ENCODE measurements at regions not wholly inside any gene's neighbourhood (a gene's known extent, or its start where the extent isn't known, plus 50 kb on each side); places are given as distances from the start of the nearest gene placed in this dataset.

DNA sequence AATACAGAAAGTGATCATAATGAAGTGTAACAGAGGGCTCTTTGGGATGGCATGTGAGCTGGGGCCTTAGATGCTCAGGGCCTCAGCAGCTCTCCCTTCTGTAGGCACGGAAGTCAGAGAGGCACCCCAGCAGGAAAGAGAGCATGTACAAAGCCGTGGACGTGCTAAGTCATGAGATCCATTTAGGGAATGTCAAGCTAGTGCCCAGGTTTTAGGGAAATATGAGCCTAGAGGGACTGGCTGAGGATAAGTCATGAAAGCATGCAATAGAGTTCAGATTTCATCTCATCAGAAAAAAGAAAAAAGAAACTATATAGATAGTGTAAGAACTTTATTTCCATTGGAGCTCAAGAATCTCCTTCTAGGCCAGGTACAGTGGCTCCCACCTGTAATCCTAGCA lies 379.5 kb upstream of the KLF4 start:
- no peak overlapping the region for H3K27ac ChIP-seq
- DNase-seq (ENCODE audit: low read depth, low spot score) = no peak

GRCh38 chr9:107868186-107868585 lies 378.6 kb upstream of the KLF4 start:
- H3K27ac ChIP-seq = no peak overlapping the region
- no peak for DNase-seq (ENCODE audit: low read depth, low spot score)

DNA sequence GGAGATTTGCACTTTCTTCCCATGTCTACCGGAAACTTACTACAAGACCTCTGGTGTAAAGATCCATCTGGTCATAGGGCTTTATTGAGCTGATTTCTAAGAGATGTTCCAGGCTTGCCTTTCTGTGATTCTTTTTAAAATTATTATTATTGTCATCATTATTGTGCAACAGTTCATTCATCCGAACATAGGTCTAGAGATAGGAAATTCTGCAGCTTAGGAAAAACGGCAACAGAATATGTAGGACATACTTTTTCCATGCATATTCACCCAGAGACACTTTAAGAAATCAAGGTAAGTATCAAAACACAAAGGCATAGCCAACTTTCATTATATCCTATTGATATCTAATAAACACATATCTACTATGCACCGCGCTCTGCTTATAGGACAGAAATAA lies 378.2 kb upstream of the KLF4 start:
- no peak overlapping the region for H3K27ac ChIP-seq
- DNase-seq (ENCODE audit: low read depth, low spot score) = no peak

DNA sequence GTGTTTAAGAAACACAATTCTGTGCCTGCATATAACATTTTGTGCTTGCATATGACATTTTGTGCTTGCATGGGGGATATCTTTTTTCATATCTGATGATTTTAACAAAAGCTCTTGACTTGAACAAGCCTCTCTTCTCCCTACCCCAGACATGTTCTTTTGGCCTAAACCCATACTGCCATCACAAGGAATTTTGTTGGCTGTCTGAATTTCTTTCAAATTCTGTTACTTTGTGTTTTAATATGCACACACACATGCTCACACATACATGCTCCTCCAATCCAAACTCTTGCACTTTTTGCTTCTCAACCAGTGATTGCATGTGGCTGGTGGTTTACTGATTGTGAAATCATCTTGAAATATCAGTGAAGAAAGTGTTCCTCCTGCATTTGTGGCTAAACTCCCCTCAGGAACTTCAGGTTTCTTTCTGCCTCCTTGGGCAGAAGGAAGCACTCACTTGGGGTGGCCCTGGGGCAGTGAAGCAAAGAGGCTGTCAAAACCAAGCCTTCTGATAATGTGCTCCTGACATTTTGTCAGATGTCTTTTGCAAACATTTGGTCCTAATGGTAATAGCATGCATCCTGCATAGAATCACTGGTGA lies 377.2 kb upstream of the KLF4 start:
- no peak overlapping the region for H3K27ac ChIP-seq
- DNase-seq (ENCODE audit: low read depth, low spot score) = no peak

GRCh38 chr9:107863396-107863795 lies 373.8 kb upstream of the KLF4 start:
- no peak for DNase-seq (ENCODE audit: low read depth, low spot score)
- no peak overlapping the region for H3K27ac ChIP-seq

DNA sequence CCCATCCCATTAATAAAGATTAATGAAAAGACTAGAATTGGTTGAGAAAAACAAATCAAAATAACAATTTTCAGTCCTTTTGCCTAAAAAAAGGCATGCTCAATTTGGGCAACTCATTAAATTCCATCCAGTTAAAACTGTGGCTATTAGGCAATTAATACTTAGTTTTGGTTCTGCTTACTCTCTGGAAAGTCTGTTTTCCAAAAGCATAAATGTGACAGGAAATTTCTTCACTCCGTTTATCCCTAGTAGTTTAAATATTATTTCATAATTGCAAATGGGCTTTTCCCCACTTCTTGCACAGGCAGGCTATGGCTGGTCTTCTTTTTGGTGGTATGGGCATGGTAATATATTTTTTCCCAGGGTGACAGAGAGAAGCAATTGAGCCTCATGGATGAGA lies 373.3 kb upstream of the KLF4 start:
- DNase-seq (ENCODE audit: low read depth, low spot score) = no peak
- H3K27ac ChIP-seq = no peak overlapping the region

DNA sequence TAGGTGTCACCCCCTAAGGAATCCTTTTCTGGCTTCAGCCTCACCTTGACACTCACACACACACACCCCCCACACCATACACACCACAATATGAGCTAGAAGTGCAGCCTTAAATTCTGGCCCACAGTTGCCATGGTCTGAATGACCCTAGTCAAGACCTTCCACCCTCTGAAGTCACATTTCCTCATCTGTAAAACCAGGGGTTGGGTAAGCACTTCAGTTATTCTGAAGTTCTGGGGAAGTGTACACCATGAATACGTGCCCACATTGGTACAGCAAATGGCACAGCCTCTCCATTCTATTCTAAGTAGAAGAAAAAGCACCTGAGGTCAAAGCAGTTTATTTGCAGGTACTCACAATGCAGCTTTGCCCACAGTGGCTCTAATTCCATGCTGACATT lies 372.8 kb upstream of the KLF4 start:
- DNase-seq (ENCODE audit: low read depth, low spot score) = no peak
- H3K27ac ChIP-seq = no peak overlapping the region

GRCh38 chr9:107861075-107861474 lies 371.5 kb upstream of the KLF4 start:
- DNase-seq (ENCODE audit: low read depth, low spot score) = no peak
- no peak overlapping the region for H3K27ac ChIP-seq

GRCh38 chr9:107858260-107858659 lies 368.7 kb upstream of the KLF4 start:
- H3K27ac ChIP-seq = no peak overlapping the region
- DNase-seq (ENCODE audit: low read depth, low spot score) = no peak

DNA sequence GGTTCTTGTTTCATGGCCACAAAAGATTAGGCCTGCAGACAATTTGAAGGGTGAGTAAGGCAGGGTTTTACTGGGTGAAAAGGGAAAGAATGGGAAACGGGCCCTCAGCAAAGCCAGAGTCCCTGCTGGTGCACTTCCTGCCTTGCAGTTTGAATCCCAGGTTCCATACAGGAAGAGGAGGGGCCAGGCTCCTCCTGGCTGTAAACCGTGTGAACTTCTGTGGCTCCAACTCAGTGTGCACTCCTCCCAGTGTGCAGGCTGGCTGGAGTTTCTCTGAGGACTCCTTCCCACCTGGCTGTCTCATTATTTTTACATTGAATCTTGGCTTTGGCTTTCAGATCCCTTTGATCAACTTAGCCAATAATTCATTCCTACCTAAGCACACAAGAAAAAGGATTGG lies 367.1 kb upstream of the KLF4 start:
- no peak for DNase-seq (ENCODE audit: low read depth, low spot score)
- H3K27ac ChIP-seq = no peak overlapping the region

DNA sequence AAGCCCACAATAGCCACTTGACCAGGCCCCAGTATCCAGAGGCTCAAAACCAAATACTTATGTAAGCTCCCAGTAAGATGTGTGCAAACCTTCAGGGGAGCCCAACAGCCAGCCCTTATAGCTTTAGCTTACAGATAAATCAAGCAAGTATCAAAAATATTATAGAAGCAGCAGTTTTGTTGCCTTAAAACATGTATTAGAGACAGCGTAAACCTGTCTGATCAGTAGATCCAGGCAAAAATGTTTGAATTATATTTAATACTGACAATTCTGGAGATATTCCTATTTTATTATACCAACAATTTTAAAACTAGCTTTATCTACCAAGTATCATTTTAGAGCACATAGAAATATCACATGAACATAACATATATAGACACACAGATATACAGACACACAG lies 365.6 kb upstream of the KLF4 start:
- DNase-seq (ENCODE audit: low read depth, low spot score) = no peak
- H3K27ac ChIP-seq = no peak overlapping the region

GRCh38 chr9:107853461-107853860 lies 363.9 kb upstream of the KLF4 start:
- DNase-seq (ENCODE audit: low read depth, low spot score) = no peak

DNA sequence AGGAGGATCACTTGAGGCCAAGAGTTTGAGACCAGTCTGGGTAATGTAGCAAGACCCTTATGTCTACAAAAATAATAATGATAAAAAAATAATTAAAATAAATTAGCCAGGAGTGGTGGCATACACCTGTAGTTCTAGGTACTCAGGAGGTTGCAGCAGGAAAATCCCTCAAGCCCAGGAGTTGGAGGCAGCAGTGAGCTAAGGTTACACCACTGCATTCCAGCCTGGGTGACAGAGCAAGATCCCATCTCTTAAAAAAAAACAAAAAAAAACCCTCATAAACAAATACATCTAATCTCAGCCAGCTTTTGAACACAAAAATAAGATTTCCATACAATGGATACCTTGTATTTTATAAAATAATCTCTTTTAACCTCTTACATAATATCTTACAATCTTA lies 363.3 kb upstream of the KLF4 start:
- no peak for DNase-seq (ENCODE audit: low read depth, low spot score)
- no peak overlapping the region for H3K27ac ChIP-seq

More at GRCh38 chr9:107853461-107853860, 363.9 kb upstream of the KLF4 start:
- no peak overlapping the region for H3K27ac ChIP-seq

- H3K27ac ChIP-seq = no peak overlapping the region
- no peak for DNase-seq (ENCODE audit: low read depth, low spot score)
Observed at GRCh38 chr9:107850653-107851052, 361.1 kb upstream of the KLF4 start.

GRCh38 chr9:107847978-107848964 lies 358.7 kb upstream of the KLF4 start:
- no peak overlapping the region for H3K27ac ChIP-seq
- DNase-seq (ENCODE audit: low read depth, low spot score) = no peak

- H3K27ac ChIP-seq = no peak overlapping the region
- no peak for DNase-seq (ENCODE audit: low read depth, low spot score)
Observed at GRCh38 chr9:107842530-107842929, 353.0 kb upstream of the KLF4 start.

- DNase-seq (ENCODE audit: low read depth, low spot score) = no peak
- H3K27ac ChIP-seq = no peak overlapping the region
Observed at GRCh38 chr9:107841076-107841475, 351.5 kb upstream of the KLF4 start.

GRCh38 chr9:107839371-107839770 lies 349.8 kb upstream of the KLF4 start:
- no peak for DNase-seq (ENCODE audit: low read depth, low spot score)
- H3K27ac ChIP-seq = no peak overlapping the region

- no peak overlapping the region for H3K27ac ChIP-seq
- DNase-seq (ENCODE audit: low read depth, low spot score) = no peak
Observed at GRCh38 chr9:107838766-107839165, 349.2 kb upstream of the KLF4 start.

GRCh38 chr9:107836300-107836699 lies 346.7 kb upstream of the KLF4 start:
- H3K27ac ChIP-seq = no peak overlapping the region
- DNase-seq (ENCODE audit: low read depth, low spot score) = no peak

DNA sequence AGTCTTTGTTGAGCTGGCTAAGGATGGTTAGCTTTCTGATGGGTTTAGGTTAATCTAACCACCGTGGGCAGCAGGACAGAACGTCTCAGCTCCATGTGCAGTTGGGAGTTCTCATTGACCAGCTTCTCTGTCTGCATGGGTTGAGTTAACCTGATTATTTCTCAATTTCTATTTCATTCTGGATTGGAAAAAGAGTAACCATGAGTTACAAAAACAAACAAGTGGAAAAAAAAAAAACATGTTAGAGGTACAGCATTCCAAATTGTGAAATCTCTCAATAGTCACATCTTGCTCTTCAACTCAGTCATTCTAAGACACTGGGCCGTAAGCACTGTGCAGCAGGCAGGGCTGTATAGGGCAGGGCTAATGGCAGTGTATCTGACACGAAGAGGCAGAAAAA lies 343.7 kb upstream of the KLF4 start:
- no peak for DNase-seq (ENCODE audit: low read depth, low spot score)
- no peak overlapping the region for H3K27ac ChIP-seq

DNA sequence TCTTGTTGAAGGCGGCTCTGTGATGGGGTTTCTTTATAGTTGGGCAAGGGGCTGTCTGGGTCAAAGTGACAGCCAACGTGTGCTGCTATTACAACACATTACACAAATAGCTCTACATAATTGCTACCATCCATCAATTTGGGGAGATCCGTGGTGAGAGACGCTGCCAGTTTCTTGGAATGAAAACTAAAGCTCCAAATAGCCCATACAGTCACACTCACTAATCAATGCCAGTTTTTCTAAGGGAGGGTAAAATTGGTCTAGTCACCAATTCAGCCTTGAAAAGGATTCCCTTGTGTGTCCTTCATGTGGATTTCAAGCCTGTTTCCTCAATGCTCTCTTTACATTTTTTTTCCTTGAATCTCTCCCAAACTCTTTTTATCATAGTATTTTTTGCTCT lies 343.3 kb upstream of the KLF4 start:
- no peak overlapping the region for H3K27ac ChIP-seq
- no peak for DNase-seq (ENCODE audit: low read depth, low spot score)

Data from epithelial cell of prostate (primary cell).